GM23248 (cell line): ENCODE measurements at regions not wholly inside any gene's neighbourhood (a gene's known extent, or its start where the extent isn't known, plus 50 kb on each side); places are given as distances from the start of the nearest gene placed in this dataset.
"Not testable (repeated sequence)": the region's sequence is repeated elsewhere in the genome, so short reads cannot be mapped to it uniquely, and the experiment has no call there.

Experiments
- EZH2 ChIP-seq: fragments of 200-600 bp; sonication (generic); IDR thresholded peaks from 2 replicates; pipeline ENCODE4 v1.6.1; 2018; ENCODE audit warnings: antibody characterized with exemption, mild to moderate bottlenecking; ENCODE audit not compliant: insufficient read depth, poor library complexity, severe bottlenecking
- EZH2phosphoT487 ChIP-seq: fragments of 200-600 bp; sonication (generic); IDR thresholded peaks from 2 replicates; pipeline ENCODE4 v1.6.1; 2018; ENCODE audit warnings: antibody characterized with exemption, moderate library complexity, mild to moderate bottlenecking, low read depth; ENCODE audit not compliant: insufficient read depth

- not testable (repeated sequence) for TF ChIP-seq EZH2, EZH2phosphoT487
Observed at GRCh38 chr5:162964144-162964543, 473.3 kb upstream of the CCNG1 start.
